HL-60 (cell line): ENCODE measurements at regions not wholly inside any gene's neighbourhood (a gene's known extent, or its start where the extent isn't known, plus 50 kb on each side); places are given as distances from the start of the nearest gene placed in this dataset.

ENCODE experiments used
- DNase-seq, 2 experiments: peaks; one replicate each; pipeline ENCODE4 v3.0.0-alpha.2; 2010 to 2020; ENCODE audit warnings: low read depth in 1 of 2, low spot score in 1 of 2
- H3K27ac ChIP-seq: fragments of 250-450 bp; sonication (Bioruptor Pico); replicated peaks from 2 replicates; pipeline ENCODE4 v1.5.1; 2020; ENCODE audit warnings: mild to moderate bottlenecking, moderate library complexity
- H3K27me3 ChIP-seq: fragments of 250-450 bp; sonication (Bioruptor Pico); 2 replicates; pipeline ENCODE4 v1.5.1; 2021; ENCODE audit warnings: mild to moderate bottlenecking, moderate library complexity; ENCODE audit not compliant: insufficient read depth, poor library complexity, severe bottlenecking
- H3K4me3 ChIP-seq: replicated peaks from 2 replicates; pipeline ENCODE4 v1.5.1; 2011; ENCODE audit warnings: mild to moderate bottlenecking, control low read depth, low read length; ENCODE audit not compliant: insufficient read depth
- GABPA ChIP-seq: IDR thresholded peaks from 2 replicates; pipeline ENCODE4 v1.6.1; 2012; ENCODE audit warnings: low read depth
- POLR2AphosphoS5 ChIP-seq: IDR thresholded peaks from 2 replicates; pipeline ENCODE4 v1.6.1; 2012; ENCODE audit warnings: low read depth
- SPI1 ChIP-seq: IDR thresholded peaks from 2 replicates; pipeline ENCODE4 v1.6.1; 2012; ENCODE audit warnings: low read depth, mild to moderate bottlenecking, borderline replicate concordance
- TF ChIP-seq, protein P1 (sequence below): IDR thresholded peaks from one replicate; pipeline ENCODE4 v1.5.1; 2011; ENCODE audit warnings: low read length, control low read depth, inconsistent platforms; ENCODE audit not compliant: insufficient read depth
- TF ChIP-seq, protein P2 (sequence below): IDR thresholded peaks from 2 replicates; pipeline ENCODE4 v1.6.1; 2012; ENCODE audit warnings: low read depth; ENCODE audit not compliant: insufficient replicate concordance

DNA sequence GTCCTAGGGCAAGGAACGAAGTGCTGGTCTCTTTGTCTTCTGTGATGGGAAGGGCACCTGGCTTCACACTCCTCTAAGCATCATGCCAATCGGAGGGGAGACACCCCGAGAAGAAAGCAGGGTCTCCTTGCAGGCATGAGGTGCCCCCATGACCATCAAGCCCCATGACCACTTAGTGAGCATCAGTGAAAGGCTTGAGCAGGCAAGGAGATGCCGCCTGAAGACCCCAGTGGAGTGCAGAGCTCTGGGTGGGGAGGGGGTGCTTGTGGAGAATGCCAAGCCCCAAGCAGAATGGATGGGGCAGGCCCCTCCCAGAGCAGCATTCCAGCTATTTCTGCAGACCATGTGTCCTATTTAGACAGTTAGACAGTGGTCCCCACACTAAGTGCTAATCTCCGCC is 232.7 kb upstream of the TNRC6C start:
- TF ChIP-seq POLR2AphosphoS5: no peak
- TF ChIP-seq GABPA: no peak
- TF ChIP-seq SPI1: no peak
- TF ChIP-seq, protein P1, sequence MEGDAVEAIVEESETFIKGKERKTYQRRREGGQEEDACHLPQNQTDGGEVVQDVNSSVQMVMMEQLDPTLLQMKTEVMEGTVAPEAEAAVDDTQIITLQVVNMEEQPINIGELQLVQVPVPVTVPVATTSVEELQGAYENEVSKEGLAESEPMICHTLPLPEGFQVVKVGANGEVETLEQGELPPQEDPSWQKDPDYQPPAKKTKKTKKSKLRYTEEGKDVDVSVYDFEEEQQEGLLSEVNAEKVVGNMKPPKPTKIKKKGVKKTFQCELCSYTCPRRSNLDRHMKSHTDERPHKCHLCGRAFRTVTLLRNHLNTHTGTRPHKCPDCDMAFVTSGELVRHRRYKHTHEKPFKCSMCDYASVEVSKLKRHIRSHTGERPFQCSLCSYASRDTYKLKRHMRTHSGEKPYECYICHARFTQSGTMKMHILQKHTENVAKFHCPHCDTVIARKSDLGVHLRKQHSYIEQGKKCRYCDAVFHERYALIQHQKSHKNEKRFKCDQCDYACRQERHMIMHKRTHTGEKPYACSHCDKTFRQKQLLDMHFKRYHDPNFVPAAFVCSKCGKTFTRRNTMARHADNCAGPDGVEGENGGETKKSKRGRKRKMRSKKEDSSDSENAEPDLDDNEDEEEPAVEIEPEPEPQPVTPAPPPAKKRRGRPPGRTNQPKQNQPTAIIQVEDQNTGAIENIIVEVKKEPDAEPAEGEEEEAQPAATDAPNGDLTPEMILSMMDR: no peak
- TF ChIP-seq, protein P2, sequence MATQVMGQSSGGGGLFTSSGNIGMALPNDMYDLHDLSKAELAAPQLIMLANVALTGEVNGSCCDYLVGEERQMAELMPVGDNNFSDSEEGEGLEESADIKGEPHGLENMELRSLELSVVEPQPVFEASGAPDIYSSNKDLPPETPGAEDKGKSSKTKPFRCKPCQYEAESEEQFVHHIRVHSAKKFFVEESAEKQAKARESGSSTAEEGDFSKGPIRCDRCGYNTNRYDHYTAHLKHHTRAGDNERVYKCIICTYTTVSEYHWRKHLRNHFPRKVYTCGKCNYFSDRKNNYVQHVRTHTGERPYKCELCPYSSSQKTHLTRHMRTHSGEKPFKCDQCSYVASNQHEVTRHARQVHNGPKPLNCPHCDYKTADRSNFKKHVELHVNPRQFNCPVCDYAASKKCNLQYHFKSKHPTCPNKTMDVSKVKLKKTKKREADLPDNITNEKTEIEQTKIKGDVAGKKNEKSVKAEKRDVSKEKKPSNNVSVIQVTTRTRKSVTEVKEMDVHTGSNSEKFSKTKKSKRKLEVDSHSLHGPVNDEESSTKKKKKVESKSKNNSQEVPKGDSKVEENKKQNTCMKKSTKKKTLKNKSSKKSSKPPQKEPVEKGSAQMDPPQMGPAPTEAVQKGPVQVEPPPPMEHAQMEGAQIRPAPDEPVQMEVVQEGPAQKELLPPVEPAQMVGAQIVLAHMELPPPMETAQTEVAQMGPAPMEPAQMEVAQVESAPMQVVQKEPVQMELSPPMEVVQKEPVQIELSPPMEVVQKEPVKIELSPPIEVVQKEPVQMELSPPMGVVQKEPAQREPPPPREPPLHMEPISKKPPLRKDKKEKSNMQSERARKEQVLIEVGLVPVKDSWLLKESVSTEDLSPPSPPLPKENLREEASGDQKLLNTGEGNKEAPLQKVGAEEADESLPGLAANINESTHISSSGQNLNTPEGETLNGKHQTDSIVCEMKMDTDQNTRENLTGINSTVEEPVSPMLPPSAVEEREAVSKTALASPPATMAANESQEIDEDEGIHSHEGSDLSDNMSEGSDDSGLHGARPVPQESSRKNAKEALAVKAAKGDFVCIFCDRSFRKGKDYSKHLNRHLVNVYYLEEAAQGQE: no peak

DNA sequence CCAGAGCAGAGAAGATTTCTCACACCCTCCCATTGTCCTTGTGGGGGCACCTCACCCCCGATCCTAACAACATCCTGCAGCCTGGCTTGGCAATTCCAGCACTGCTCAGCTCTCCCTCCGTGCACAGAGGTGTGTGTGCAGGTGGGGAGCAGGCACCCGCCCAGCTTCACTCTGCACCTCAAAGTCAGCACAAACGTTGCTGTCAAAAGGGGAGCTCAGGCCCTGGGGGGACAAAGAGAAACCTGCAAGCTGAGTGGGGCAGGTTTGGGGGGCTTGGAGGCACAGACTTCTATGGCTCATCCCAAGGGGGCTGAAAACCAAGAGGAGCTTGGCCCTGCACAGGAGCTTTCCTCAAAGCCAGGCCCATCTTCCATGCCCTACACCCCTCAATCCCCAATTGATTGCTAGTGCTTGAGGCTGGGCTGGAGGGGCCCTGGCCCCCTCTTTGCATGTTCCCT is 231.9 kb upstream of the TNRC6C start:
- H3K4me3 ChIP-seq: no peak overlapping the region
- H3K27ac ChIP-seq: no peak overlapping the region
- no peaks in the 10 kb centered on the region for H3K27me3 ChIP-seq
- TF ChIP-seq, protein P2: no peak
- TF ChIP-seq, protein P1: no peak
- TF ChIP-seq SPI1 (no peak), POLR2AphosphoS5 (no peak), GABPA (no peak)
- DNase-seq: no peak

More for the DNA sequence above, 232.7 kb upstream of the TNRC6C start:
- no peak overlapping the region for H3K27ac ChIP-seq
- H3K4me3 ChIP-seq: no peak overlapping the region
- no peak for DNase-seq
- H3K27me3 ChIP-seq: no peaks in the 10 kb centered on the region

DNA sequence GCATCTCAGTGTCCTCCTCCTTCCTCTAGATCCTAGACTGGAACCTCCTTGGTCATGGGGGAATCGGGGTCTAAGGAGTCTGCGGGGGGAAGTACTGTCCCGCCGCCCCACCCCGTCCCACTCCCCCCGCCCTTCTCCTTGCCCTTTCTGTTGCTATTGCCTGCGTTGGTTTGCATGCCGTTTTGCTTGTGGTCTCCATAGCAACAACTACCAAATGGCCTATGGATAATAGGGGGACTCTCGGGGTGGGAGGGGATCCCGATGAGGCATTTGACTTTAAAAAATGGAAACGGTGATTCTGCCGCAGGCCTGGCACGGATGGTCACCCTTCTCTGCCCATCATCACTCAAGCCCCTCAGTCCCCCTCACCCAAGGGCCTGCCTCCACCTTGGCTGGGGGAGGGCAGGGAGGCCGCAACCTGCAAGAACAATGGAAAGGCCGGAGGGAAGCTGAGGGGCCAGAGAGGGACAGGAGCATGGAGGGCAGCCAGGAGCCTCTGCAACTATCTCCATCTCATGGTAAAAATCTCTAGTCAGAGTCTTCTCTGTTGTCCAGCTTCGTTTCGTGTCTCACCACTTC is 231.4 kb upstream of the TNRC6C start:
- H3K27ac ChIP-seq: no peak overlapping the region
- no peaks in the 10 kb centered on the region for H3K27me3 ChIP-seq
- H3K4me3 ChIP-seq: no peak overlapping the region
- DNase-seq: no peak
- no peak for TF ChIP-seq GABPA
- TF ChIP-seq, protein P1: no peak
- TF ChIP-seq POLR2AphosphoS5: no peak
- TF ChIP-seq, protein P2: no peak
- no peak for TF ChIP-seq SPI1
